ENCODE measurements at regions not wholly inside any gene's neighbourhood (a gene's known extent, or its start where the extent isn't known, plus 50 kb on each side); places are given as distances from the start of the nearest gene placed in this dataset.

- POLR2A ChIA-PET, result no interaction called here
- Histone ChIP-seq H3K9me3 (peaks cover 17% of the 10 kb centered on the region), H3K4me3 (ENCODE audit: low read depth, low read length) (no peak overlapping the region), H3K4me1 (peaks cover 10% of the 10 kb centered on the region), H3K27me3 (replicated peaks; ENCODE audit: control insufficient read depth, insufficient read depth, low read length) (0 out of 2 replicates have a peak, but pooled peaks cover under 1% of the 10 kb centered on the region), H3K36me3 (ENCODE audit: control insufficient read depth, insufficient read depth, low read length) (no peaks in the 10 kb centered on the region)
- peaks cover 7% of the 10 kb centered on the region for H3K4me1 Mint-ChIP-seq (ENCODE audit: low read depth, unreplicated experiment)
- peaks cover 14% of the 10 kb centered on the region for H3K27me3 Mint-ChIP-seq (ENCODE audit: insufficient read depth, unreplicated experiment)
- DNase-seq, result no peak
- no peaks in the 10 kb centered on the region for H3K36me3 Mint-ChIP-seq (ENCODE audit: insufficient read depth, unreplicated experiment)
- peaks cover 23% of the 10 kb centered on the region for H3K9me3 Mint-ChIP-seq (ENCODE audit: unreplicated experiment)
- intact Hi-C loops (cut with micrococcal nuclease; ENCODE audit: unreplicated experiment), result no loop called here
- no peak for TF ChIP-seq CTCF (IDR thresholded peaks at IDR 0.05; ENCODE audit: insufficient read depth in 1 of 2, low read depth in 1 of 2, low read length in 1 of 2, severe bottlenecking in 1 of 2, unreplicated experiment in 1 of 2)
- no peak overlapping the region for H3K4me3 Mint-ChIP-seq (ENCODE audit: unreplicated experiment)
- no TSS peak for BruUV-seq (replicated peaks)
- H3K27ac Mint-ChIP-seq (ENCODE audit: unreplicated experiment), result no peak overlapping the region
- CTCF ChIA-PET, result no interaction called here
Observed at GRCh38 chr7:131115340-131115739, 212.3 kb upstream of the MKLN1 start.

GRCh38 chr7:131117439-131117838 is 210.2 kb upstream of the MKLN1 start:
- Mint-ChIP-seq H3K36me3 (ENCODE audit: insufficient read depth, unreplicated experiment) (no peaks in the 10 kb centered on the region), H3K27ac (ENCODE audit: unreplicated experiment) (no peak overlapping the region), H3K27me3 (ENCODE audit: insufficient read depth, unreplicated experiment) (peaks cover 14% of the 10 kb centered on the region), H3K4me3 (ENCODE audit: unreplicated experiment) (no peak overlapping the region), H3K9me3 (ENCODE audit: unreplicated experiment) (peaks cover 23% of the 10 kb centered on the region), H3K4me1 (ENCODE audit: low read depth, unreplicated experiment) (no peaks in the 10 kb centered on the region)
- intact Hi-C loops (cut with micrococcal nuclease; ENCODE audit: unreplicated experiment), result no loop called here
- H3K9me3 ChIP-seq, result peaks cover 17% of the 10 kb centered on the region
- no TSS peak for BruUV-seq (replicated peaks)
- no peak for DNase-seq
- ChIA-PET CTCF (no interaction called here), POLR2A (no interaction called here)
- H3K4me3 ChIP-seq (ENCODE audit: low read depth, low read length), result no peak overlapping the region
- no peaks in the 10 kb centered on the region for H3K36me3 ChIP-seq (ENCODE audit: control insufficient read depth, insufficient read depth, low read length)
- no peak for TF ChIP-seq CTCF (IDR thresholded peaks at IDR 0.05; ENCODE audit: insufficient read depth in 1 of 2, low read depth in 1 of 2, low read length in 1 of 2, severe bottlenecking in 1 of 2, unreplicated experiment in 1 of 2)
- no peaks in the 10 kb centered on the region for H3K4me1 ChIP-seq
- no peaks in the 10 kb centered on the region for H3K27me3 ChIP-seq (replicated peaks; ENCODE audit: control insufficient read depth, insufficient read depth, low read length)

GRCh38 chr7:131119381-131119780 is 208.3 kb upstream of the MKLN1 start:
- no TSS peak for BruUV-seq (replicated peaks)
- Mint-ChIP-seq H3K36me3 (ENCODE audit: insufficient read depth, unreplicated experiment) (no peaks in the 10 kb centered on the region), H3K27ac (ENCODE audit: unreplicated experiment) (no peak overlapping the region), H3K4me1 (ENCODE audit: low read depth, unreplicated experiment) (no peaks in the 10 kb centered on the region), H3K27me3 (ENCODE audit: insufficient read depth, unreplicated experiment) (peaks cover 5% of the 10 kb centered on the region), H3K4me3 (ENCODE audit: unreplicated experiment) (no peak overlapping the region), H3K9me3 (ENCODE audit: unreplicated experiment) (peaks cover 23% of the 10 kb centered on the region)
- Histone ChIP-seq H3K27me3 (replicated peaks; ENCODE audit: control insufficient read depth, insufficient read depth, low read length) (no peaks in the 10 kb centered on the region), H3K9me3 (peaks cover 17% of the 10 kb centered on the region), H3K36me3 (ENCODE audit: control insufficient read depth, insufficient read depth, low read length) (no peaks in the 10 kb centered on the region), H3K4me3 (ENCODE audit: low read depth, low read length) (no peak overlapping the region), H3K4me1 (no peaks in the 10 kb centered on the region)
- ChIA-PET POLR2A (no interaction called here), CTCF (no interaction called here)
- no peak for TF ChIP-seq CTCF (IDR thresholded peaks at IDR 0.05; ENCODE audit: insufficient read depth in 1 of 2, low read depth in 1 of 2, low read length in 1 of 2, severe bottlenecking in 1 of 2, unreplicated experiment in 1 of 2)
- intact Hi-C loops (cut with micrococcal nuclease; ENCODE audit: unreplicated experiment), result no loop called here
- DNase-seq, result no peak
